ENCODE measurements at regions not wholly inside any gene's neighbourhood (a gene's known extent, or its start where the extent isn't known, plus 50 kb on each side); places are given as distances from the start of the nearest gene placed in this dataset.

GRCh38 chr2:59461127-59461526, 1092.3 kb downstream of the BCL11A start:
- no peak for TF ChIP-seq POLR2A (IDR thresholded peaks at IDR 0.05; ENCODE audit: low read length)
- no peak for TF ChIP-seq GATA1 (IDR thresholded peaks at IDR 0.05; ENCODE audit: low read depth, low read length)
